Nephron (organoid): ENCODE measurements at regions not wholly inside any gene's neighbourhood (a gene's known extent, or its start where the extent isn't known, plus 50 kb on each side); places are given as distances from the start of the nearest gene placed in this dataset.
A peak's percentile ranks its signal among the peaks of the same experiment; 100 is the strongest.

ENCODE experiments used
- H3K27ac Mint-ChIP-seq, 3 experiments: 2 replicates each; pipeline ENCODE4 v1.8.0; 2020; ENCODE audit warnings: mixed read lengths in 3 of 3, mild to moderate bottlenecking in 2 of 3, moderate library complexity in 1 of 3
- H3K27me3 Mint-ChIP-seq: 2 replicates; pipeline ENCODE4 v1.8.0; 2021; ENCODE audit warnings: low read depth, mild to moderate bottlenecking, moderate library complexity, mixed read lengths
- H3K36me3 Mint-ChIP-seq: 2 replicates; pipeline ENCODE4 v1.8.0; 2020; ENCODE audit warnings: low read depth, mixed read lengths
- H3K4me1 Mint-ChIP-seq: 2 replicates; pipeline ENCODE4 v1.8.0; 2020; ENCODE audit warnings: mixed read lengths
- H3K4me3 Mint-ChIP-seq, 3 experiments: 2 replicates each; pipeline ENCODE4 v1.8.0; 2020; ENCODE audit warnings: mild to moderate bottlenecking in 3 of 3, mixed read lengths in 3 of 3, moderate library complexity in 2 of 3
- H3K9me3 Mint-ChIP-seq: 2 replicates; pipeline ENCODE4 v1.8.0; 2020; ENCODE audit warnings: mixed read lengths
- TF ChIP-seq, protein P1 (sequence below), 3 experiments: fragments of 200-600 bp; sonication (generic); IDR thresholded peaks; one replicate each; pipeline ENCODE4 v1.5.0; 2021; ENCODE audit warnings: antibody characterized with exemption in 3 of 3; ENCODE audit not compliant: unreplicated experiment in 3 of 3

GRCh38 chr2:189287982-189288521, 108.5 kb upstream of the COL5A2 start:
- TF ChIP-seq, protein P1, sequence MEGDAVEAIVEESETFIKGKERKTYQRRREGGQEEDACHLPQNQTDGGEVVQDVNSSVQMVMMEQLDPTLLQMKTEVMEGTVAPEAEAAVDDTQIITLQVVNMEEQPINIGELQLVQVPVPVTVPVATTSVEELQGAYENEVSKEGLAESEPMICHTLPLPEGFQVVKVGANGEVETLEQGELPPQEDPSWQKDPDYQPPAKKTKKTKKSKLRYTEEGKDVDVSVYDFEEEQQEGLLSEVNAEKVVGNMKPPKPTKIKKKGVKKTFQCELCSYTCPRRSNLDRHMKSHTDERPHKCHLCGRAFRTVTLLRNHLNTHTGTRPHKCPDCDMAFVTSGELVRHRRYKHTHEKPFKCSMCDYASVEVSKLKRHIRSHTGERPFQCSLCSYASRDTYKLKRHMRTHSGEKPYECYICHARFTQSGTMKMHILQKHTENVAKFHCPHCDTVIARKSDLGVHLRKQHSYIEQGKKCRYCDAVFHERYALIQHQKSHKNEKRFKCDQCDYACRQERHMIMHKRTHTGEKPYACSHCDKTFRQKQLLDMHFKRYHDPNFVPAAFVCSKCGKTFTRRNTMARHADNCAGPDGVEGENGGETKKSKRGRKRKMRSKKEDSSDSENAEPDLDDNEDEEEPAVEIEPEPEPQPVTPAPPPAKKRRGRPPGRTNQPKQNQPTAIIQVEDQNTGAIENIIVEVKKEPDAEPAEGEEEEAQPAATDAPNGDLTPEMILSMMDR (IDR thresholded peaks at IDR 0.05; ENCODE audit: unreplicated experiment in 3 of 3) = peak; percentile 54 to 62 (median 59)
- Mint-ChIP-seq H3K27me3 (no peaks in the 10 kb centered on the region), H3K4me1 (peaks cover 18% of the 10 kb centered on the region), H3K36me3 (no peaks in the 10 kb centered on the region), H3K27ac (peak overlapping the region; percentile 56 to 76 (median 73)), H3K4me3 (no peak overlapping the region), H3K9me3 (peaks cover 16% of the 10 kb centered on the region)

GRCh38 chr2:189291460-189291859, 111.9 kb upstream of the COL5A2 start:
- Mint-ChIP-seq H3K27me3 (no peaks in the 10 kb centered on the region), H3K4me3 (no peak overlapping the region), H3K27ac (no peak overlapping the region), H3K4me1 (peaks cover 12% of the 10 kb centered on the region), H3K9me3 (peaks cover 20% of the 10 kb centered on the region), H3K36me3 (no peaks in the 10 kb centered on the region)
- TF ChIP-seq, protein P1 (IDR thresholded peaks at IDR 0.05; ENCODE audit: unreplicated experiment in 3 of 3) = no peak

GRCh38 chr2:189293164-189293563, 113.6 kb upstream of the COL5A2 start:
- Mint-ChIP-seq H3K36me3 (no peaks in the 10 kb centered on the region), H3K27ac (no peak overlapping the region), H3K4me1 (peaks cover 5% of the 10 kb centered on the region), H3K9me3 (peaks cover 20% of the 10 kb centered on the region), H3K27me3 (no peaks in the 10 kb centered on the region), H3K4me3 (no peak overlapping the region)
- TF ChIP-seq, protein P1 (IDR thresholded peaks at IDR 0.05; ENCODE audit: unreplicated experiment in 3 of 3) = no peak

- Mint-ChIP-seq H3K9me3 (peaks cover 4% of the 10 kb centered on the region), H3K4me1 (peaks cover 6% of the 10 kb centered on the region), H3K4me3 (no peak overlapping the region), H3K36me3 (no peaks in the 10 kb centered on the region), H3K27ac (no peak overlapping the region), H3K27me3 (no peaks in the 10 kb centered on the region)
- TF ChIP-seq, protein P1 (IDR thresholded peaks at IDR 0.05; ENCODE audit: unreplicated experiment in 3 of 3) = no peak
Observed at GRCh38 chr2:189297446-189297845, 117.9 kb upstream of the COL5A2 start.

GRCh38 chr2:189298038-189298437, 118.5 kb upstream of the COL5A2 start:
- Mint-ChIP-seq H3K4me3 (no peak overlapping the region), H3K36me3 (no peaks in the 10 kb centered on the region), H3K9me3 (peaks cover 4% of the 10 kb centered on the region), H3K4me1 (peaks cover 6% of the 10 kb centered on the region), H3K27me3 (no peaks in the 10 kb centered on the region), H3K27ac (peak overlapping the region in 2 of 3 experiments; percentile 51 to 56)
- TF ChIP-seq, protein P1 (IDR thresholded peaks at IDR 0.05; ENCODE audit: unreplicated experiment in 3 of 3) = no peak

GRCh38 chr2:189298481-189298880, 118.9 kb upstream of the COL5A2 start:
- TF ChIP-seq, protein P1 (IDR thresholded peaks at IDR 0.05; ENCODE audit: unreplicated experiment in 3 of 3) = no peak
- Mint-ChIP-seq H3K4me1 (peaks cover 6% of the 10 kb centered on the region), H3K9me3 (peaks cover 4% of the 10 kb centered on the region), H3K27ac (peak overlapping the region in 2 of 3 experiments; percentile 51 to 56), H3K27me3 (no peaks in the 10 kb centered on the region), H3K4me3 (no peak overlapping the region), H3K36me3 (no peaks in the 10 kb centered on the region)
